Epithelial cell of proximal tubule (primary cell): ENCODE measurements at regions not wholly inside any gene's neighbourhood (a gene's known extent, or its start where the extent isn't known, plus 50 kb on each side); places are given as distances from the start of the nearest gene placed in this dataset.

Source experiments
- DNase-seq: peaks from one replicate; pipeline ENCODE4 v3.0.0-alpha.2; 2011; ENCODE audit warnings: low read depth
- H3K4me3 ChIP-seq: 2 replicates; pipeline ENCODE4 v1.5.1; 2011; ENCODE audit warnings: low read depth, mild to moderate bottlenecking, low read length
- CTCF ChIP-seq: conservative IDR thresholded peaks from 2 replicates; pipeline ENCODE4 v1.5.1; 2012; ENCODE audit warnings: low read depth, mild to moderate bottlenecking, low read length

GRCh38 chr20:6302041-6302440 is 179.2 kb upstream of the FERMT1 start:
- H3K4me3 ChIP-seq: no peak overlapping the region
- no peak for DNase-seq
- no peak for TF ChIP-seq CTCF

- no peak overlapping the region for H3K4me3 ChIP-seq
- DNase-seq: peak; percentile 7
Observed at GRCh38 chr20:6299456-6299855, 176.6 kb upstream of the FERMT1 start.

GRCh38 chr20:6298049-6298448 is 175.2 kb upstream of the FERMT1 start:
- H3K4me3 ChIP-seq: no peak overlapping the region
- no peak for TF ChIP-seq CTCF
- DNase-seq: no peak

More at GRCh38 chr20:6299456-6299855, 176.6 kb upstream of the FERMT1 start:
- TF ChIP-seq CTCF: no peak

- H3K4me3 ChIP-seq: no peak overlapping the region
- no peak for DNase-seq
- no peak for TF ChIP-seq CTCF
Observed at GRCh38 chr20:6295867-6296256, 173.0 kb upstream of the FERMT1 start.

GRCh38 chr20:6295127-6295866 is 172.5 kb upstream of the FERMT1 start:
- DNase-seq: no peak
- no peak overlapping the region for H3K4me3 ChIP-seq
- no peak for TF ChIP-seq CTCF

- H3K4me3 ChIP-seq: no peak overlapping the region
- no peak for DNase-seq
- no peak for TF ChIP-seq CTCF
Observed at GRCh38 chr20:6287471-6287870, 164.6 kb upstream of the FERMT1 start.

- TF ChIP-seq CTCF: no peak
- no peak for DNase-seq
- no peak overlapping the region for H3K4me3 ChIP-seq
Observed at GRCh38 chr20:6282642-6283041, 159.8 kb upstream of the FERMT1 start.
